H1 (cell line): ENCODE measurements at regions not wholly inside any gene's neighbourhood (a gene's known extent, or its start where the extent isn't known, plus 50 kb on each side); places are given as distances from the start of the nearest gene placed in this dataset.

Source experiments
- CTCF ChIA-PET: fragments of 300-600 bp; sonication (Branson Sonifier 250); formaldehyde crosslinking; loops from one replicate; lab custom pipeline; 2021; ENCODE audit not compliant: partially characterized antibody; lab: Charles Lee
- POLR2A ChIA-PET: fragments of 300-600 bp; sonication (Branson Sonifier 250); formaldehyde crosslinking; loops from one replicate; lab custom pipeline; 2021; ENCODE audit warnings: inconsistent platforms; ENCODE audit not compliant: partially characterized antibody; lab: Charles Lee
- DNase-seq, 2 experiments: peaks; one replicate each; pipeline versions ENCODE4 v3.0.0 to v3.0.0-alpha.2; 2010 to 2022; ENCODE audit warnings: low spot score in 2 of 2, low read depth in 1 of 2, mixed read lengths in 1 of 2
- FAIRE-seq: peaks from 2 replicates; lab custom pipeline; 2011; peaks lifted over from hg19 to GRCh38; lab: Jason Lieb, UNC
- H2AFZ ChIP-seq: 2 replicates; pipeline ENCODE4 v1.8.1; 2012; ENCODE audit warnings: low read length, inconsistent platforms
- H2AK5ac ChIP-seq: 2 replicates; pipeline ENCODE4 v1.6.1; 2013; ENCODE audit warnings: low read depth, low read length
- H2BK120ac ChIP-seq: replicated peaks from 2 replicates; pipeline ENCODE3; 2013; ENCODE audit warnings: low read depth, low read length, inconsistent platforms
- H2BK12ac ChIP-seq: 2 replicates; pipeline ENCODE4 v1.6.1; 2013; ENCODE audit warnings: low read depth, low read length
- H2BK15ac ChIP-seq: 2 replicates; pipeline ENCODE4 v1.6.1; 2013; ENCODE audit warnings: low read length
- H2BK20ac ChIP-seq: 2 replicates; pipeline ENCODE4 v1.6.1; 2013; ENCODE audit warnings: low read length
- H2BK5ac ChIP-seq: 2 replicates; pipeline ENCODE4 v1.6.1; 2013; ENCODE audit warnings: low read depth, low read length
- H3K14ac ChIP-seq: 2 replicates; pipeline ENCODE4 v1.6.1; 2013; ENCODE audit warnings: inconsistent platforms; ENCODE audit not compliant: insufficient read length
- H3K18ac ChIP-seq: 2 replicates; pipeline ENCODE4 v1.6.1; 2013; ENCODE audit warnings: low read length; ENCODE audit errors: extremely low read depth
- H3K23ac ChIP-seq: 2 replicates; pipeline ENCODE4 v1.6.1; 2013; ENCODE audit warnings: inconsistent platforms; ENCODE audit not compliant: insufficient read length
- H3K23me2 ChIP-seq: 2 replicates; pipeline ENCODE4 v1.6.1; 2013; ENCODE audit warnings: low read depth, low read length
- H3K27ac ChIP-seq: 2 replicates; pipeline ENCODE4 v1.6.1; 2011; ENCODE audit warnings: low read depth, low read length, inconsistent platforms
- H3K27me3 ChIP-seq, 4 experiments: replicated peaks in 1 of 4; 1 replicate in 1 of 4; 2 replicates in 3 of 4; pipeline versions ENCODE4 v1.6.1 to v1.8.1; 2011 to 2013; ENCODE audit warnings: low read length in 3 of 4, mild to moderate bottlenecking in 3 of 4, inconsistent platforms in 2 of 4, mixed read lengths in 2 of 4, moderate library complexity in 1 of 4; ENCODE audit not compliant: control insufficient read depth in 3 of 4, insufficient read depth in 3 of 4; ENCODE audit errors: extremely low read depth in 1 of 4
- H3K36me3 ChIP-seq, 4 experiments: 2 replicates each; pipeline versions ENCODE4 v1.6.1 to v1.8.1; 2011 to 2013; ENCODE audit warnings: mild to moderate bottlenecking in 4 of 4, low read length in 3 of 4, moderate library complexity in 2 of 4, control low read depth in 1 of 4, inconsistent platforms in 1 of 4; ENCODE audit not compliant: insufficient read depth in 4 of 4, control insufficient read depth in 2 of 4
- H3K4ac ChIP-seq: replicated peaks from 2 replicates; pipeline ENCODE3; 2013; ENCODE audit warnings: low read length, low read depth, mixed read lengths, inconsistent platforms; ENCODE audit not compliant: insufficient read length
- H3K4me1 ChIP-seq, 4 experiments: replicated peaks in 1 of 4; 1 replicate in 1 of 4; 2 replicates in 3 of 4; pipeline versions ENCODE4 v1.6.1 to v1.8.1; 2011 to 2013; ENCODE audit warnings: low read length in 3 of 4, inconsistent platforms in 2 of 4, mixed read lengths in 1 of 4; ENCODE audit not compliant: insufficient read depth in 4 of 4, control insufficient read depth in 3 of 4
- H3K4me2 ChIP-seq, 2 experiments: 2 replicates each; pipeline versions ENCODE4 v1.6.1 to v1.8.1; 2011 to 2013; ENCODE audit warnings: low read depth in 2 of 2, low read length in 2 of 2, control low read depth in 1 of 2, inconsistent platforms in 1 of 2, mild to moderate bottlenecking in 1 of 2; ENCODE audit not compliant: insufficient read depth in 1 of 2
- H3K4me3 ChIP-seq, 4 experiments: fragments of 200-600, 300-600 bp in 1 of 4; sonication (generic), shearing (Covaris generic), sonication (Bioruptor Twin) in 1 of 4; 2 replicates each; pipeline versions ENCODE4 v1.5.1 to v1.8.1; 2011 to 2016; ENCODE audit warnings: low read length in 4 of 4, low read depth in 3 of 4, control low read depth in 2 of 4, inconsistent platforms in 2 of 4, mild to moderate bottlenecking in 2 of 4, mixed read lengths in 1 of 4, moderate library complexity in 1 of 4; ENCODE audit not compliant: insufficient read depth in 2 of 4; ENCODE audit errors: extremely low read depth in 1 of 4
- H3K56ac ChIP-seq: replicated peaks from 2 replicates; pipeline ENCODE3; 2013; ENCODE audit warnings: low read depth, mild to moderate bottlenecking, mixed read lengths, low read length, inconsistent platforms; ENCODE audit not compliant: insufficient read length
- H3K79me1 ChIP-seq: 2 replicates; pipeline ENCODE4 v1.6.1; 2013; ENCODE audit warnings: low read depth, low read length, control low read depth
- H3K79me2 ChIP-seq, 2 experiments: 2 replicates each; pipeline versions ENCODE4 v1.6.1 to v1.8.1; 2012 to 2013; ENCODE audit warnings: low read length in 2 of 2, mild to moderate bottlenecking in 2 of 2, inconsistent platforms in 1 of 2; ENCODE audit not compliant: insufficient read depth in 2 of 2, control insufficient read depth in 1 of 2
- H3K9ac ChIP-seq, 4 experiments: replicated peaks in 1 of 4; 1 replicate in 1 of 4; 2 replicates in 3 of 4; pipeline versions ENCODE4 v1.6.1 to v1.8.1; 2011 to 2013; ENCODE audit warnings: low read depth in 3 of 4, low read length in 3 of 4, control low read depth in 2 of 4, mild to moderate bottlenecking in 2 of 4, moderate library complexity in 2 of 4, inconsistent platforms in 1 of 4; ENCODE audit errors: extremely low read depth in 1 of 4
- H3K9me3 ChIP-seq, 2 experiments: 2 replicates each; pipeline versions ENCODE4 v1.6.1 to v1.8.1; 2012 to 2013; ENCODE audit warnings: mild to moderate bottlenecking in 2 of 2, moderate library complexity in 2 of 2, control low read depth in 1 of 2, inconsistent platforms in 1 of 2, low read depth in 1 of 2, low read length in 1 of 2, mixed read lengths in 1 of 2; ENCODE audit not compliant: insufficient read depth in 2 of 2
- H4K20me1 ChIP-seq, 2 experiments: replicated peaks in 1 of 2; 2 replicates each; pipeline versions ENCODE3 to v1.8.1; 2011 to 2013; ENCODE audit warnings: inconsistent platforms in 2 of 2, low read length in 2 of 2, mild to moderate bottlenecking in 1 of 2; ENCODE audit not compliant: insufficient read depth in 2 of 2, control insufficient read depth in 1 of 2
- H4K5ac ChIP-seq: 2 replicates; pipeline ENCODE4 v1.6.1; 2013; ENCODE audit warnings: low read length, low read depth, mixed read lengths, inconsistent platforms; ENCODE audit not compliant: insufficient read length
- H4K8ac ChIP-seq: 2 replicates; pipeline ENCODE4 v1.8.0; 2013; ENCODE audit warnings: mild to moderate bottlenecking, moderate library complexity, low read length, inconsistent platforms; ENCODE audit not compliant: insufficient read depth; ENCODE audit errors: extremely low read depth
- H4K91ac ChIP-seq: replicated peaks from 2 replicates; pipeline ENCODE3; 2013; ENCODE audit warnings: low read length, mixed read lengths, inconsistent platforms; ENCODE audit not compliant: insufficient read length
- BACH1 ChIP-seq: IDR thresholded peaks from 2 replicates; pipeline ENCODE4 v1.6.1; 2012; ENCODE audit warnings: low read length, improper control_type of control experiment
- BCL11A ChIP-seq, 2 experiments: IDR thresholded peaks; one replicate each; pipeline ENCODE4 v1.6.1; 2011; ENCODE audit warnings: low read depth in 2 of 2, low read length in 2 of 2, mild to moderate bottlenecking in 2 of 2
- E2F6 ChIP-seq: IDR thresholded peaks from 2 replicates; pipeline ENCODE4 v1.6.1; 2012; ENCODE audit warnings: inconsistent platforms
- EGR1 ChIP-seq: IDR thresholded peaks from 2 replicates; pipeline ENCODE4 v1.6.1; 2011; ENCODE audit warnings: low read depth, low read length, borderline replicate concordance
- FOSL1 ChIP-seq: IDR thresholded peaks from 2 replicates; pipeline ENCODE4 v1.6.1; 2011; ENCODE audit warnings: mild to moderate bottlenecking, low read depth, low read length, moderate library complexity; ENCODE audit not compliant: insufficient read depth
- HDAC2 ChIP-seq, 2 experiments: fragments of 300-600 bp in 1 of 2; sonication (generic) in 1 of 2; IDR thresholded peaks; 2 replicates each; pipeline ENCODE4 v1.6.1; 2011 to 2012; ENCODE audit warnings: low read depth in 2 of 2, low read length in 2 of 2, mild to moderate bottlenecking in 2 of 2, moderate library complexity in 2 of 2, borderline replicate concordance in 1 of 2, inconsistent platforms in 1 of 2
- JUN ChIP-seq: IDR thresholded peaks from 2 replicates; pipeline ENCODE4 v1.6.1; 2011; ENCODE audit warnings: low read depth, mild to moderate bottlenecking, improper control_type of control experiment, low read length
- JUND ChIP-seq: IDR thresholded peaks from 2 replicates; pipeline ENCODE4 v1.6.1; 2011; ENCODE audit warnings: mild to moderate bottlenecking, improper control_type of control experiment, low read length
- KDM4A ChIP-seq: IDR thresholded peaks from one replicate; pipeline ENCODE4 v1.7.1; 2012; ENCODE audit warnings: low read depth, mild to moderate bottlenecking, moderate library complexity, low read length, inconsistent platforms; ENCODE audit not compliant: severe bottlenecking
- MAFK ChIP-seq: IDR thresholded peaks from 2 replicates; pipeline ENCODE4 v1.6.1; 2012; ENCODE audit warnings: low read depth, mild to moderate bottlenecking, improper control_type of control experiment, low read length
- POLR2A ChIP-seq, 2 experiments: IDR thresholded peaks; 1 replicate in 1 of 2; 2 replicates in 1 of 2; pipeline ENCODE4 v1.6.1; 2011; ENCODE audit warnings: low read depth in 2 of 2, low read length in 2 of 2, mild to moderate bottlenecking in 2 of 2; ENCODE audit errors: control extremely low read depth in 1 of 2
- RBBP5 ChIP-seq: IDR thresholded peaks from 2 replicates; pipeline ENCODE4 v1.7.1; 2012; ENCODE audit warnings: low read depth, mild to moderate bottlenecking, inconsistent platforms, low read length, moderate library complexity, borderline replicate concordance
- SP2 ChIP-seq: IDR thresholded peaks from 2 replicates; pipeline ENCODE4 v1.6.1; 2012; ENCODE audit warnings: mild to moderate bottlenecking, low read length, inconsistent platforms
- TBP ChIP-seq: IDR thresholded peaks from 2 replicates; pipeline ENCODE4 v1.6.1; 2011; ENCODE audit warnings: low read depth, low read length, improper control_type of control experiment
- TEAD4 ChIP-seq: IDR thresholded peaks from 2 replicates; pipeline ENCODE4 v1.6.1; 2012; ENCODE audit warnings: low read depth, low read length, inconsistent platforms, mixed read lengths
- YY1 ChIP-seq: IDR thresholded peaks from 2 replicates; pipeline ENCODE4 v1.6.1; 2011; ENCODE audit warnings: low read depth, mild to moderate bottlenecking, low read length
- WGBS, 2 experiments: shearing (Covaris generic) in 1 of 2; methylation state at CpG; one replicate each; pipeline versions ENCODE4 v1.1.6 to v1.1.7; 2013 to 2015; ENCODE audit warnings: low lambda C conversion rate in 2 of 2, mixed read lengths in 2 of 2, inconsistent platforms in 1 of 2, low coverage in 1 of 2, missing lambda C conversion rate in 1 of 2; ENCODE audit not compliant: insufficient replicate concordance in 2 of 2, insufficient coverage in 1 of 2, insufficient read length in 1 of 2; ENCODE audit errors: extremely low coverage in 1 of 2, missing lambda C conversion rate in 1 of 2; 5-methylcytosine and 5-hydroxymethylcytosine counted together

GRCh38 chr14:71574976-71575375 is 357.3 kb upstream of the RGS6 start:
- H4K5ac ChIP-seq = no peak overlapping the region
- H4K8ac ChIP-seq = no peak overlapping the region
- H3K4ac ChIP-seq = no peak overlapping the region
- TF ChIP-seq SP2 (no peak), EGR1 (no peak), KDM4A (no peak), TEAD4 (no peak), MAFK (no peak), POLR2A (IDR thresholded peaks at IDR 0.05; ENCODE audit: control extremely low read depth in 1 of 2, low read depth in 2 of 2, low read length in 2 of 2) (no peak), TBP (no peak), RBBP5 (no peak), YY1 (no peak), JUN (no peak), FOSL1 (no peak), JUND (no peak), E2F6 (no peak), BACH1 (no peak), BCL11A (IDR thresholded peaks at IDR 0.05; ENCODE audit: low read depth in 2 of 2, low read length in 2 of 2) (no peak), HDAC2 (IDR thresholded peaks at IDR 0.05; ENCODE audit: borderline replicate concordance in 1 of 2, low read depth in 2 of 2, low read length in 2 of 2) (no peak)

More at GRCh38 chr14:71574976-71575375, 357.3 kb upstream of the RGS6 start:
- Histone ChIP-seq H2BK120ac (no peak overlapping the region), H3K27ac (no peak overlapping the region), H3K4me2 (peak overlapping the region in 1 of 2 experiments; percentile 13; a peak in 1 of 4 replicates), H3K18ac (no peak overlapping the region), H4K91ac (no peak overlapping the region), H2BK12ac (no peak overlapping the region), H3K79me2 (no peaks in the 10 kb centered on the region), H2AFZ (no peak overlapping the region), H2BK20ac (no peak overlapping the region), H4K20me1 (peaks cover 0 to 2% of the 10 kb centered on the region in 2 experiments), H3K9me3 (no peaks in the 10 kb centered on the region), H3K14ac (no peak overlapping the region), H3K4me3 (no peak overlapping the region), H3K23me2 (no peaks in the 10 kb centered on the region), H3K4me1 (peaks cover 0 to 7% (median under 1%) of the 10 kb centered on the region in 4 experiments; a peak in 2 of 7 replicates), H3K36me3 (no peaks in the 10 kb centered on the region), H3K27me3 (no peaks in the 10 kb centered on the region), H2AK5ac (no peak overlapping the region), H2BK5ac (no peak overlapping the region), H2BK15ac (no peak overlapping the region), H3K9ac (no peak overlapping the region), H3K23ac (no peak overlapping the region), H3K56ac (no peak overlapping the region), H3K79me1 (peaks cover under 1% of the 10 kb centered on the region; the same call in 1 of the 2 replicates)
- DNase-seq (no peak), FAIRE-seq (no peak)
- POLR2A ChIA-PET = no interaction called here
- WGBS, 2 experiments = 65% methylated on average over 2 of the region's 2 CpGs; no CpG with 5 or more reads in 1 of the 2 experiments
- CTCF ChIA-PET = no interaction called here
